GM23338 (cell line): ENCODE measurements at regions not wholly inside any gene's neighbourhood (a gene's known extent, or its start where the extent isn't known, plus 50 kb on each side); places are given as distances from the start of the nearest gene placed in this dataset.

Experiments used
- ATAC-seq: fragments of 200-7000 bp; cut with Tn5 transposase; 3 replicates; pipeline ENCODE4 v1.9.1; 2020
- DNase-seq: peaks from one replicate; pipeline ENCODE4 v3.0.0-alpha.2; 2015; ENCODE audit warnings: low spot score
- H2AFZ ChIP-seq: fragments of 200-600 bp; sonication (generic); 2 replicates; pipeline ENCODE4 v1.8.0; 2016; ENCODE audit warnings: antibody characterized with exemption, mild to moderate bottlenecking, moderate library complexity
- H3F3A ChIP-seq: fragments of 200-600 bp; sonication (generic); replicated peaks from 2 replicates; pipeline ENCODE4 v1.8.0; 2017; ENCODE audit warnings: antibody characterized with exemption, mixed run types, low read depth
- H3K27ac ChIP-seq: fragments of 200-600 bp; sonication (generic); 2 replicates; pipeline ENCODE4 v1.6.1; 2016; ENCODE audit warnings: low read depth
- H3K27me3 ChIP-seq: fragments of 200-600 bp; sonication (generic); 2 replicates; pipeline ENCODE4 v1.8.0; 2016; ENCODE audit warnings: mild to moderate bottlenecking, mixed run types, moderate library complexity; ENCODE audit not compliant: insufficient read depth
- H3K36me3 ChIP-seq: fragments of 200-600 bp; sonication (generic); 2 replicates; pipeline ENCODE4 v1.8.0; 2016; ENCODE audit warnings: mild to moderate bottlenecking; ENCODE audit not compliant: insufficient read depth
- H3K4me1 ChIP-seq: fragments of 200-600 bp; sonication (generic); 2 replicates; pipeline ENCODE4 v1.8.0; 2016; ENCODE audit warnings: mild to moderate bottlenecking, moderate library complexity; ENCODE audit not compliant: insufficient read depth
- H3K4me2 ChIP-seq: fragments of 200-600 bp; sonication (generic); 2 replicates; pipeline ENCODE4 v1.7.1; 2017; ENCODE audit warnings: mixed run types
- H3K4me3 ChIP-seq: fragments of 200-600 bp; sonication (generic); 2 replicates; pipeline ENCODE4 v1.6.1; 2016; ENCODE audit warnings: mixed run types
- H3K79me2 ChIP-seq: fragments of 200-600 bp; sonication (generic); replicated peaks from 2 replicates; pipeline ENCODE4 v1.8.0; 2017; ENCODE audit warnings: mild to moderate bottlenecking; ENCODE audit not compliant: insufficient read depth
- H3K9me2 ChIP-seq: fragments of 200-600 bp; sonication (generic); 2 replicates; pipeline ENCODE4 v1.8.0; 2017; ENCODE audit not compliant: insufficient read depth
- H4K20me1 ChIP-seq: fragments of 200-600 bp; sonication (generic); replicated peaks from 2 replicates; pipeline ENCODE4 v1.8.0; 2017; ENCODE audit warnings: mild to moderate bottlenecking; ENCODE audit not compliant: insufficient read depth
- H3K27ac Mint-ChIP-seq: 2 replicates; pipeline ENCODE4 v1.8.0; 2020; ENCODE audit warnings: inconsistent platforms, mild to moderate bottlenecking, moderate library complexity, mixed read lengths
- H3K27me3 Mint-ChIP-seq: 3 replicates; pipeline ENCODE4 v1.8.0; 2022; ENCODE audit warnings: low read depth, mild to moderate bottlenecking, moderate library complexity, mixed read lengths, inconsistent platforms; ENCODE audit not compliant: insufficient read depth, poor library complexity
- H3K36me3 Mint-ChIP-seq: 3 replicates; pipeline ENCODE4 v1.8.0; 2021; ENCODE audit warnings: low read depth, mild to moderate bottlenecking, inconsistent platforms, moderate library complexity, mixed read lengths
- H3K4me1 Mint-ChIP-seq: 3 replicates; pipeline ENCODE4 v1.8.0; 2020; ENCODE audit warnings: mild to moderate bottlenecking, inconsistent platforms, mixed read lengths
- H3K4me3 Mint-ChIP-seq: 3 replicates; pipeline ENCODE4 v1.8.0; 2021; ENCODE audit warnings: moderate library complexity, mild to moderate bottlenecking, inconsistent platforms, mixed read lengths
- H3K9me3 Mint-ChIP-seq: 3 replicates; pipeline ENCODE4 v1.8.0; 2020; ENCODE audit warnings: moderate library complexity, mild to moderate bottlenecking, inconsistent platforms, mixed read lengths
- CREB1 ChIP-seq: fragments of 250-450 bp; sonication (Bioruptor Pico); IDR thresholded peaks from 2 replicates; pipeline ENCODE4 v1.5.0; 2020; ENCODE audit warnings: low read depth, mild to moderate bottlenecking, moderate library complexity
- CTCF ChIP-seq, 2 experiments: fragments of 200-600 bp in 1 of 2; sonication (generic) in 1 of 2; conservative IDR thresholded peaks; 2 replicates each; pipeline versions ENCODE4 v1.5.1 to v1.6.1; 2016 to 2017; ENCODE audit warnings: antibody characterized with exemption in 2 of 2, low read depth in 2 of 2, mild to moderate bottlenecking in 2 of 2, moderate library complexity in 1 of 2
- ETS1 ChIP-seq: IDR thresholded peaks from 2 replicates; pipeline ENCODE4 v1.6.1; 2016; ENCODE audit warnings: antibody characterized with exemption
- EZH2phosphoT487 ChIP-seq: fragments of 200-600 bp; sonication (generic); IDR thresholded peaks from one replicate; pipeline ENCODE4 v1.8.1; 2018; ENCODE audit warnings: antibody characterized with exemption; ENCODE audit not compliant: unreplicated experiment
- JUNB ChIP-seq: IDR thresholded peaks from one replicate; pipeline ENCODE4 v1.6.1; 2016; ENCODE audit warnings: antibody characterized with exemption; ENCODE audit not compliant: unreplicated experiment
- NANOG ChIP-seq: IDR thresholded peaks from 2 replicates; pipeline ENCODE4 v1.6.1; 2016; ENCODE audit warnings: antibody characterized with exemption, borderline replicate concordance
- REST ChIP-seq: IDR thresholded peaks from one replicate; pipeline ENCODE4 v1.6.1; 2018; ENCODE audit warnings: antibody characterized with exemption; ENCODE audit not compliant: unreplicated experiment
- STAT1 ChIP-seq: IDR thresholded peaks from one replicate; pipeline ENCODE4 v1.6.1; 2016; ENCODE audit warnings: antibody characterized with exemption; ENCODE audit not compliant: unreplicated experiment
- ZNF114 ChIP-seq: fragments of 250-450 bp; sonication (Bioruptor Pico); IDR thresholded peaks from 2 replicates; pipeline ENCODE4 v1.5.0; 2020; ENCODE audit warnings: mild to moderate bottlenecking, moderate library complexity
- ZNF331 ChIP-seq: fragments of 250-450 bp; sonication (Bioruptor Pico); IDR thresholded peaks from 2 replicates; pipeline ENCODE4 v1.5.0; 2020; ENCODE audit warnings: low read depth, mild to moderate bottlenecking, moderate library complexity
- ZNF462 ChIP-seq: fragments of 250-450 bp; sonication (Bioruptor Pico); IDR thresholded peaks from 2 replicates; pipeline ENCODE4 v1.5.0; 2020; ENCODE audit warnings: mild to moderate bottlenecking, moderate library complexity

GRCh38 chr6:140217283-140217682 lies 842.8 kb upstream of the CITED2 start (continued):
- TF ChIP-seq ZNF462 (CRISPR knock-in tag): no peak
- TF ChIP-seq ETS1: no peak
- TF ChIP-seq EZH2phosphoT487: no peak
- no peak for TF ChIP-seq STAT1
- no peak for TF ChIP-seq JUNB
- no peak for TF ChIP-seq ZNF114 (CRISPR knock-in tag)
- no peak for TF ChIP-seq NANOG

GRCh38 chr6:140209775-140210174 lies 835.3 kb upstream of the CITED2 start:
- ATAC-seq (no peak), DNase-seq (no peak)
- Mint-ChIP-seq H3K4me1 (peaks cover 4% of the 10 kb centered on the region; the same call in 2 of the 3 replicates), H3K27me3 (peaks cover 1% of the 10 kb centered on the region), H3K9me3 (peaks cover 4% of the 10 kb centered on the region; the same call in 1 of the 3 replicates), H3K36me3 (no peaks in the 10 kb centered on the region), H3K27ac (no peak overlapping the region), H3K4me3 (no peak overlapping the region)
- peaks cover 8% of the 10 kb centered on the region; the same call in 1 of the 2 replicates for H3K9me2 ChIP-seq
- no peak overlapping the region for H2AFZ ChIP-seq
- H3K27ac ChIP-seq: no peak overlapping the region
- no peaks in the 10 kb centered on the region for H3K4me1 ChIP-seq
- H3K4me3 ChIP-seq: no peak overlapping the region
- H3K36me3 ChIP-seq: no peaks in the 10 kb centered on the region
- no peak overlapping the region for H3K4me2 ChIP-seq
- no peaks in the 10 kb centered on the region for H4K20me1 ChIP-seq
- H3F3A ChIP-seq: no peaks in the 10 kb centered on the region
- H3K79me2 ChIP-seq: no peaks in the 10 kb centered on the region
- no peaks in the 10 kb centered on the region for H3K27me3 ChIP-seq
- TF ChIP-seq STAT1 (no peak), ZNF331 (CRISPR knock-in tag) (no peak), ZNF114 (CRISPR knock-in tag) (no peak), CREB1 (CRISPR knock-in tag) (no peak), JUNB (no peak), CTCF (conservative IDR thresholded peaks at IDR 0.05; ENCODE audit: low read depth in 2 of 2) (no peak), REST (no peak)
